ENCODE measurements at regions not wholly inside any gene's neighbourhood (a gene's known extent, or its start where the extent isn't known, plus 50 kb on each side); places are given as distances from the start of the nearest gene placed in this dataset.

DNA sequence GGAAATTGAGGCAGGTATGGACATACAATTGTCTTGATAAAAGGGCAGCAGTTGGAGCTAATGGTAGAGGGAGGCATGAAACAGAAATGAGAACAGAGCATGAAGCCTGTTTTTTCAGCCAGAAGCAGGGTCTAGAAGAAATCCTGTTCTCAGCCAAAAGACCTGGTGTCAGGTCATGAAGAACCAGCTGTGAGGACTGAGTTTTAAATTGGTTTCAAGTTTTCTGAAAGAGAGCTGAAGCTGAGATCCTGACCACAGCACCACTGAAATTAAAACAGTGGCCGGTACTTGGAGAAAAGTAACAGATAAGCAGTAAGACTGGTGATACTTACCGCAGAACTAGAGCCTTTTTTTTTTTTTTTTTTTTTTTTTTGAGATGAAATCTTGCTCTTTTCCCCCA is 283.8 kb upstream of the BMP2 start:
- no peak overlapping the region for H3K4me3 ChIP-seq
- no peaks in the 10 kb centered on the region for H3K9me3 ChIP-seq
- no peaks in the 10 kb centered on the region for H3K4me1 ChIP-seq
- DNase-seq: no peak
- no peaks in the 10 kb centered on the region for H3K27me3 ChIP-seq (replicated peaks in 1 of 7)
- no peaks in the 10 kb centered on the region for H3K36me3 ChIP-seq
- TF ChIP-seq POLR2A (IDR thresholded peaks at IDR 0.05) (no peak), POLR2AphosphoS5 (IDR thresholded peaks at IDR 0.05) (no peak)
- TF ChIP-seq, protein P1, sequence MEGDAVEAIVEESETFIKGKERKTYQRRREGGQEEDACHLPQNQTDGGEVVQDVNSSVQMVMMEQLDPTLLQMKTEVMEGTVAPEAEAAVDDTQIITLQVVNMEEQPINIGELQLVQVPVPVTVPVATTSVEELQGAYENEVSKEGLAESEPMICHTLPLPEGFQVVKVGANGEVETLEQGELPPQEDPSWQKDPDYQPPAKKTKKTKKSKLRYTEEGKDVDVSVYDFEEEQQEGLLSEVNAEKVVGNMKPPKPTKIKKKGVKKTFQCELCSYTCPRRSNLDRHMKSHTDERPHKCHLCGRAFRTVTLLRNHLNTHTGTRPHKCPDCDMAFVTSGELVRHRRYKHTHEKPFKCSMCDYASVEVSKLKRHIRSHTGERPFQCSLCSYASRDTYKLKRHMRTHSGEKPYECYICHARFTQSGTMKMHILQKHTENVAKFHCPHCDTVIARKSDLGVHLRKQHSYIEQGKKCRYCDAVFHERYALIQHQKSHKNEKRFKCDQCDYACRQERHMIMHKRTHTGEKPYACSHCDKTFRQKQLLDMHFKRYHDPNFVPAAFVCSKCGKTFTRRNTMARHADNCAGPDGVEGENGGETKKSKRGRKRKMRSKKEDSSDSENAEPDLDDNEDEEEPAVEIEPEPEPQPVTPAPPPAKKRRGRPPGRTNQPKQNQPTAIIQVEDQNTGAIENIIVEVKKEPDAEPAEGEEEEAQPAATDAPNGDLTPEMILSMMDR (IDR thresholded peaks at IDR 0.05 in 8 of 11, conservative IDR thresholded peaks at IDR 0.05 in 3 of 11): no peak
- no peak overlapping the region for H3K27ac ChIP-seq
- 91 to 98% (median 94%) methylated on average over 2 of the region's 2 CpGs for WGBS, 5 donors
- intact Hi-C loops (cut with DNase I; ENCODE audit: low total_unique reads): no loop called here

DNA sequence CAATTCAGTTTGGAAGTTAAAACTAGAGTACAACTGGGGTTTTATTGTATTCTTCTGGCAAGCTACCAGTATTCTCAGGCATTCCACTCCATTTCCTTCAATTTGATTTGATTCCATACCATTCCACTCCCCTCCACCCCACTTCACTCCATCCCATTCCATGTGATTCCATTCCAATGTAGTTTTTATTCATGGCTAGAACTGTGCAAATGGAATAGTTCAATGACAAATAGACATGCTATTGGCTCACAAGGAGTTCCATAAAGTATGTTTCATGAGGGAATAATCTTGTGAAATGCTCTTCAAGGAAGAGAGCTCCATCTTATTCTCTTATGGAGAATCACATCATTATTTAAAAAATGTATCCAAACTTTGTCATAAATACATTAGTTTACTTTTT is 285.0 kb upstream of the BMP2 start:
- no peak for TF ChIP-seq POLR2AphosphoS5 (IDR thresholded peaks at IDR 0.05)

DNA sequence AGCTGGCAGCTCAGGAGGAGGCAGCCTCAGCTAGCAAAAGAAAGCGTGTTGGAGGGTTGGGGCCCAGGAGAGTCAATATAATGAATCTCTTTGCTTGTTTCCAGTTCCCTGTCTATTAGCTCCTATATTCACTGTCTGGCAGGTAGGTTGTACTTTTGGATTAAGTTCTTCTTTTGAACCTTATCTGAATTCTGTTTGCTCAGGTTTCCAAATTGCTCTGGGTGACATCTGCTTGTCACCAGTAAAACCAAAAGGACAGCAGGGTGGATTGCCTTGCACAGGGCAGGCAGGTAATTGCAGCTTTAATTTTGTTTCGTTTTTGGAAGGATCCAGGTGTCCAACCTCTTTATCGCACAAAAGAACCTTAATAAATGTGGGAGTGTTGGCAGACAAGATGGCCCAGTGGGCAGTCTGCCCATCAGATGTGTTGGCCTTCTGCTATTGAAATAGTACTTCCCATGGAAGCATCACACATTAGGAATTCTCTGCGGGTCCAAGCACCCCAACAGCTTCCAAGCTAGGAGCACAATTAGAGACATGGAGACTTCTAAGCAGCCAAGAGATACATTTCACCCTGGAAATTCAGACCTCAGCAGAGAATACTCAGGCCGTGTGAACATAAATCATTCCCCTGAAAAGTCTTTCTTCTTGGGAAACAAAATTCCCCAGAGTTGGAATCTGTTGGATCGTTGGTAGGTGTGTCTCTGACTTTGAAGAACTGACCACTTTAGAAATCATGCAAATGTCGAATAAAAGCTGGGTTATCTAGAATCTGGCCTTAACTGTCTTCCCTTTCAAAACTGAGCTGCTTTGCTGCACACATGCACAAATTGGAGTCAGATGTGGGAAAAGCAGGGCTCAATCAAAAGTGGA is 286.9 kb upstream of the BMP2 start:
- TF ChIP-seq POLR2AphosphoS5 (IDR thresholded peaks at IDR 0.05) (no peak), POLR2A (IDR thresholded peaks at IDR 0.05) (no peak)
- TF ChIP-seq, protein P1 (IDR thresholded peaks at IDR 0.05 in 8 of 11, conservative IDR thresholded peaks at IDR 0.05 in 3 of 11): no peak
- H3K4me3 ChIP-seq: no peak overlapping the region
- DNase-seq: no peak
- 79 to 91% (median 84%) methylated on average over 7 of the region's 7 CpGs for WGBS, 5 donors
- H3K9me3 ChIP-seq: no peaks in the 10 kb centered on the region
- no peaks in the 10 kb centered on the region for H3K36me3 ChIP-seq
- intact Hi-C loops (cut with DNase I; ENCODE audit: low total_unique reads): no loop called here
- no peaks in the 10 kb centered on the region for H3K4me1 ChIP-seq
- no peaks in the 10 kb centered on the region for H3K27me3 ChIP-seq (replicated peaks in 1 of 7)
- H3K27ac ChIP-seq: no peak overlapping the region

More for the DNA sequence above, 285.0 kb upstream of the BMP2 start:
- H3K4me1 ChIP-seq: no peaks in the 10 kb centered on the region
- no peak overlapping the region for H3K4me3 ChIP-seq
- H3K9me3 ChIP-seq: no peaks in the 10 kb centered on the region
- H3K36me3 ChIP-seq: no peaks in the 10 kb centered on the region
- H3K27me3 ChIP-seq (replicated peaks in 1 of 7): no peaks in the 10 kb centered on the region
- H3K27ac ChIP-seq: no peak overlapping the region
- no peak for DNase-seq
- intact Hi-C loops (cut with DNase I; ENCODE audit: low total_unique reads): no loop called here

DNA sequence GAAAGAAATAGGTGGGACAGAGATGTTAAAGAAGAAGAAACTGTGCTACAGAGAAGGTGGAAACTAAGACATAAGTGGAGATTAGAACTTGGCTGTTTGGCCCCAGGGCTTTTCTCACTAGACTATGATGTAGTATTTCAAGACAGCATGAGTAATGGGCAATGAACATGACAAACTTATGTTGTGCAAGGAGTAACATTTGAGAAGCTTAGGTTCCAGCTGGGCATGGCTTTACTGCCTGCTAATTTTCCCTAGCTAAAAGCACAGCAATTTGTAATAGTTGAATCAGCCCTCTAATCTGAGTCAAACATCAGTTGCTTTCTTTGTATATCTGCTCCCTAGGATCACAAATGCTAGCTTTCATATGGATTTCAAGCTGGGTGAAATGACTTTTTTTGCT is 294.3 kb upstream of the BMP2 start:
- intact Hi-C loops (cut with DNase I; ENCODE audit: low total_unique reads): no loop called here
- DNase-seq: no peak
- TF ChIP-seq POLR2A (IDR thresholded peaks at IDR 0.05): no peak
- TF ChIP-seq, protein P1 (IDR thresholded peaks at IDR 0.05 in 8 of 11, conservative IDR thresholded peaks at IDR 0.05 in 3 of 11): no peak
- no peak for TF ChIP-seq POLR2AphosphoS5 (IDR thresholded peaks at IDR 0.05)
- no peaks in the 10 kb centered on the region for H3K9me3 ChIP-seq
- H3K27ac ChIP-seq: no peak overlapping the region
- H3K27me3 ChIP-seq (replicated peaks in 1 of 7): no peaks in the 10 kb centered on the region
- no peak overlapping the region for H3K4me3 ChIP-seq
- H3K36me3 ChIP-seq: no peaks in the 10 kb centered on the region
- no peaks in the 10 kb centered on the region for H3K4me1 ChIP-seq

Data from spleen (tissue), 11 donors.